ENCODE measurements at regions not wholly inside any gene's neighbourhood (a gene's known extent, or its start where the extent isn't known, plus 50 kb on each side); places are given as distances from the start of the nearest gene placed in this dataset.

DNA sequence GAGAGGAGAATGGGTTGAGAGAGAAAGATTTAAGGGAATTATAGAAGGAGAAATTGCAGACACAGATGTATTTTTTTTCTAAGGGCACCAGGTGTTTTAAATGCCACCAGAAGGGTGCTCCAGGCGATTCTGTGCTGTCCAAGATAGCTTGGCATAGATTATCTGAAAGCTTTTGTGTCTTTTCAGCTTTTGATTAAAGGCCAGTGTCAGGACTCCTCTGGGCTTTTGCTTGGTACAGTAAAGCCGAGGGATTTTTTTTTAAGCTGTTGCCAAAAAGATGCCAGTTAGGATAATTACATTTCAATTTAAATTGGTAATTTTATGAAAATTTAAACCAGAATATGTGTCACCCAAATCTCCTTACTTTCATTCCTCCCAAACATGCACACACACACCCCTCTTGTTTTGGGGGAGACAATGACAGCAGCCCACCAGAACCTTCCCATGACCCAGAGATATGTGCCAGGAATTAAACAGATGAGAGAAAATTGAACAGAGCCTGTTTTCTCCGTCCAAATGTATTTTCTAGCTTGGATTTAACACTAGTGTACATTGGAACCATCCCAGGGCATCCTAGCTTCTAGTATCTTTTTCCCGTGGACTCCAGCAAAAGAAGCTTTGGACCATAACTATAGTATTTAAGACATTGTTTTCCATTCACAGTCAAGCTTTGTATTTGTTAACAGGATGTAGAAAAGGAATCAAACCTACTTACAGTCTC, 670.7 kb upstream of the CXADR start:
- Histone ChIP-seq H3K27ac (no peak overlapping the region), H3K4me3 (no peak overlapping the region)
- TF ChIP-seq POLR2AphosphoS5 (IDR thresholded peaks at IDR 0.05) (no peak), POLR2A (IDR thresholded peaks at IDR 0.05) (no peak)
- TF ChIP-seq, protein P1, sequence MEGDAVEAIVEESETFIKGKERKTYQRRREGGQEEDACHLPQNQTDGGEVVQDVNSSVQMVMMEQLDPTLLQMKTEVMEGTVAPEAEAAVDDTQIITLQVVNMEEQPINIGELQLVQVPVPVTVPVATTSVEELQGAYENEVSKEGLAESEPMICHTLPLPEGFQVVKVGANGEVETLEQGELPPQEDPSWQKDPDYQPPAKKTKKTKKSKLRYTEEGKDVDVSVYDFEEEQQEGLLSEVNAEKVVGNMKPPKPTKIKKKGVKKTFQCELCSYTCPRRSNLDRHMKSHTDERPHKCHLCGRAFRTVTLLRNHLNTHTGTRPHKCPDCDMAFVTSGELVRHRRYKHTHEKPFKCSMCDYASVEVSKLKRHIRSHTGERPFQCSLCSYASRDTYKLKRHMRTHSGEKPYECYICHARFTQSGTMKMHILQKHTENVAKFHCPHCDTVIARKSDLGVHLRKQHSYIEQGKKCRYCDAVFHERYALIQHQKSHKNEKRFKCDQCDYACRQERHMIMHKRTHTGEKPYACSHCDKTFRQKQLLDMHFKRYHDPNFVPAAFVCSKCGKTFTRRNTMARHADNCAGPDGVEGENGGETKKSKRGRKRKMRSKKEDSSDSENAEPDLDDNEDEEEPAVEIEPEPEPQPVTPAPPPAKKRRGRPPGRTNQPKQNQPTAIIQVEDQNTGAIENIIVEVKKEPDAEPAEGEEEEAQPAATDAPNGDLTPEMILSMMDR (IDR thresholded peaks at IDR 0.05 in 8 of 11, conservative IDR thresholded peaks at IDR 0.05 in 3 of 11): no peak

DNA sequence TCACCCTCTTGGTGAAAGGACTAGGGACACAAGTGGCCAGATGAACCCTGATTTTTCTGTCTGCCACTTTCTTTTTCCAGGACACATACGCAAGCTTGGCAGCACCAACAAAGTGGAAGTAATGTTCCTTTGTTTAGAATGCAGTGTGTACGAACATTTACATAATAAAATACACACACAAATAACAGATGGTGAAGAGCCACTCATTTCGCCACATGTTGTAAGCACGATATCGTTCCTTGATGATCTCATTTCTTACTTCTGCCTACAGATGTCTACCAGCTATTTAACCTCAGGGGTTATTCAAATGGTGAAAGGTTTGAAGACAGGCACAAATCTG, 670.2 kb upstream of the CXADR start:
- no peaks in the 10 kb centered on the region for H3K27me3 ChIP-seq (replicated peaks in 1 of 7)
- no peaks in the 10 kb centered on the region for H3K9me3 ChIP-seq
- intact Hi-C loops (cut with DNase I; ENCODE audit: low total_unique reads): no loop called here
- no peak overlapping the region for H3K27ac ChIP-seq
- no peaks in the 10 kb centered on the region for H3K36me3 ChIP-seq
- TF ChIP-seq POLR2AphosphoS5 (IDR thresholded peaks at IDR 0.05) (no peak), POLR2A (IDR thresholded peaks at IDR 0.05) (no peak)
- TF ChIP-seq, protein P1 (IDR thresholded peaks at IDR 0.05 in 8 of 11, conservative IDR thresholded peaks at IDR 0.05 in 3 of 11): no peak
- DNase-seq: no peak
- no peak overlapping the region for H3K4me3 ChIP-seq
- no peaks in the 10 kb centered on the region for H3K4me1 ChIP-seq
- WGBS, 5 donors: 81 to 88% (median 85%) methylated on average over 5 of the region's 5 CpGs

More for the DNA sequence above, 670.7 kb upstream of the CXADR start:
- DNase-seq: no peak
- WGBS, 5 donors: 60 to 79% (median 70%) methylated on average over 4 of the region's 4 CpGs
- intact Hi-C loops (cut with DNase I; ENCODE audit: low total_unique reads): no loop called here
- H3K4me1 ChIP-seq: no peaks in the 10 kb centered on the region
- no peaks in the 10 kb centered on the region for H3K27me3 ChIP-seq (replicated peaks in 1 of 7)
- H3K9me3 ChIP-seq: no peaks in the 10 kb centered on the region
- no peaks in the 10 kb centered on the region for H3K36me3 ChIP-seq

DNA sequence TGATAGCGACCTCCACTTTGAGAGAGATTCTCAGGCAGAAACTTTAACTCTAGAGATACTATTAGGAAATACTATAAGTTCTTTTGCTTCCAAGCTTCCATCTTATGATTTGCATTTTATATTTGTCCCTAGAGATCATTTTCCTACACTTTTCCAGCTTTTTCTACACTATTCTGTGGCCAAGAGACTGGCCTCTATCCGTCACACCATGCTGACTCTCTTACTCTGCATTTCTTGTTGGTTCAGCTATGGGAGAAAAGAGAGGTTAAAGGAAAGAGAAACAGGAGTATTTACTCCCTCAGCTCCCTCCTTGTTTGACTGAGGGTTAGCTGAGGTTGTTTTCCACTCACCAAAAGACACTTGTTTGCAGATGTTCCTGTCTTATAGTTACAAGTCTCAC, 665.6 kb upstream of the CXADR start:
- Histone ChIP-seq H3K4me1 (no peaks in the 10 kb centered on the region), H3K27me3 (replicated peaks in 1 of 7) (no peaks in the 10 kb centered on the region), H3K36me3 (no peaks in the 10 kb centered on the region), H3K27ac (no peak overlapping the region), H3K9me3 (peaks cover 0 to 6% (median 0%) of the 10 kb centered on the region in 8 donors), H3K4me3 (no peak overlapping the region)
- TF ChIP-seq POLR2AphosphoS5 (IDR thresholded peaks at IDR 0.05) (no peak), POLR2A (IDR thresholded peaks at IDR 0.05) (no peak)
- TF ChIP-seq, protein P1 (IDR thresholded peaks at IDR 0.05 in 8 of 11, conservative IDR thresholded peaks at IDR 0.05 in 3 of 11): no peak
- intact Hi-C loops (cut with DNase I; ENCODE audit: low total_unique reads): no loop called here
- WGBS, 5 donors: 67 to 86% (median 75%) methylated on average over 2 of the region's 2 CpGs
- DNase-seq: no peak

DNA sequence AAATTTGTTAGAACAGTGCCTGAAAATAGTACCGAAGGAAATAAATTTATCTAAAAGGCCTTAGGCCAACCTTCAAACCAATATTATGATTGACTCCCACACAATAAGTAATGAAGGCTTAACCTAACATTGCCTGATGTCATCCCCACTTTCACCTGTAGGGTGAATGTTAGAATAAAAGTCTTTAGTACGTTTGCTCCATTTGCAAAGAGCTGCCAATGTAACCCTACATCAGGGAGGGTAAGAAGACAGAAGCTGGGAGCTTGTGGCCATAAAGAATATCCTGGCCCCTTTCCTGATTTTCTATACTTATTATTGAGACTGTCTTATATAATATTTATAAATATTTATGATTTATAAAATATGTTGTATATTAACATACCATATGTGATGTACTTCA, 661.8 kb upstream of the CXADR start:
- WGBS, 5 donors: 67 to 76% (median 70%) methylated on average over 2 of the region's 2 CpGs
- H3K36me3 ChIP-seq: no peaks in the 10 kb centered on the region
- no peak overlapping the region for H3K4me3 ChIP-seq
- intact Hi-C loops (cut with DNase I; ENCODE audit: low total_unique reads): no loop called here
- TF ChIP-seq POLR2AphosphoS5 (IDR thresholded peaks at IDR 0.05): no peak
- TF ChIP-seq, protein P1 (IDR thresholded peaks at IDR 0.05 in 8 of 11, conservative IDR thresholded peaks at IDR 0.05 in 3 of 11): no peak
- no peak for TF ChIP-seq POLR2A (IDR thresholded peaks at IDR 0.05)
- DNase-seq: no peak
- H3K27me3 ChIP-seq (replicated peaks in 1 of 7): no peaks in the 10 kb centered on the region
- no peaks in the 10 kb centered on the region for H3K4me1 ChIP-seq
- H3K9me3 ChIP-seq: peaks cover 0 to 26% (median 16%) of the 10 kb centered on the region in 8 donors
- no peak overlapping the region for H3K27ac ChIP-seq

Measured in spleen (tissue), 11 donors.